Gastrocnemius medialis (tissue), 4 donors: ENCODE measurements at regions not wholly inside any gene's neighbourhood (a gene's known extent, or its start where the extent isn't known, plus 50 kb on each side); places are given as distances from the start of the nearest gene placed in this dataset.

Experiments used
- CTCF ChIP-seq, 5 experiments: fragments of 450-650 bp in 3 of 5; fragments of 200-600 bp in 2 of 5; sonication (generic) in 2 of 5; IDR thresholded peaks in 4 of 5; conservative IDR thresholded peaks in 1 of 5; 1 replicate in 4 of 5; 2 replicates in 1 of 5; pipeline ENCODE4 v1.5.1; 2016 to 2019; ENCODE audit warnings: antibody characterized with exemption in 5 of 5, mild to moderate bottlenecking in 3 of 5, moderate library complexity in 3 of 5
- POLR2A ChIP-seq, 2 donors: fragments of 450-650 bp; IDR thresholded peaks; one replicate each; pipeline ENCODE4 v1.6.1; 2017; ENCODE audit warnings: antibody characterized with exemption in 2 of 2, mild to moderate bottlenecking in 2 of 2, moderate library complexity in 2 of 2

DNA sequence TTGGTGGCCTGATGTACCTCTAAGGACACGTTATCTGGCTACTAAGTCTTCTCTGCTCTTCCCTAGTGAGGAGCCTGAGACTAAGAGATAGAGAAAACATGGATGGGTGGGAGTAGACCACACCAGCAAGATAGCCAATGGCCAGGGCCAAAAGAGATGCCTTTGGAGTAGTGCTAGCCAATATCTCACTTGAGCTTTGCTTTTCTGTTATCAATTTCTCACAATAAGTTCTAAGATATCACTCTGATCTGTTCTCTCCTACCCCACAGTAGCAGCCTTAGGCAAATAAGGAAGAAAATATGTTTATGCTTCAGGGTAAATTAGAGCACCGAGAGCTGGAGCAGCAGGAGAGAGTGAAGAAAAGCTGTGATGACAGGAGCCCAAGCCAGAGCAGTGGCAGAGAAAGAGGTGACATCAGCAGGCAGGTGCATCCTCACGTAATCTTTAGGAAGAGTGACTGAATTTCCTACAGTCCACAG lies 343.9 kb upstream of the NOCT start:
- TF ChIP-seq CTCF (IDR thresholded peaks at IDR 0.05 in 4 of 5, conservative IDR thresholded peaks at IDR 0.05 in 1 of 5) (no peak), POLR2A (IDR thresholded peaks at IDR 0.05) (no peak)
